RWPE2 (cell line): ENCODE measurements at regions not wholly inside any gene's neighbourhood (a gene's known extent, or its start where the extent isn't known, plus 50 kb on each side); places are given as distances from the start of the nearest gene placed in this dataset.

Source experiments
- ATAC-seq: fragments of 200-7000 bp; cut with Tn5 transposase; 3 replicates; pipeline ENCODE4 v1.9.1; 2021; ENCODE audit warnings: low read depth
- DNase-seq: peaks from one replicate; pipeline ENCODE4 v3.0.0-alpha.2; 2020; ENCODE audit warnings: low spot score
- H3K27ac ChIP-seq: fragments of 450-650 bp; 2 replicates; pipeline ENCODE4 v1.5.1; 2017; ENCODE audit warnings: mild to moderate bottlenecking; ENCODE audit not compliant: poor library complexity, severe bottlenecking
- H3K27me3 ChIP-seq: fragments of 250-450 bp; sonication (Bioruptor Pico); 2 replicates; pipeline ENCODE4 v1.5.1; 2021; ENCODE audit warnings: mild to moderate bottlenecking, moderate library complexity; ENCODE audit not compliant: insufficient read depth, poor library complexity, severe bottlenecking
- H3K36me3 ChIP-seq: fragments of 250-450 bp; sonication (Bioruptor Pico); 2 replicates; pipeline ENCODE4 v1.5.1; 2020; ENCODE audit warnings: low read depth, mild to moderate bottlenecking, moderate library complexity
- H3K4me1 ChIP-seq: fragments of 250-450 bp; sonication (Bioruptor Pico); 2 replicates; pipeline ENCODE4 v1.5.1; 2021; ENCODE audit warnings: mild to moderate bottlenecking, moderate library complexity; ENCODE audit not compliant: insufficient read depth, poor library complexity, severe bottlenecking
- H3K4me3 ChIP-seq: fragments of 250-450 bp; sonication (Bioruptor Pico); 2 replicates; pipeline ENCODE4 v1.5.1; 2021; ENCODE audit warnings: mild to moderate bottlenecking, moderate library complexity; ENCODE audit not compliant: severe bottlenecking
- H3K9me3 ChIP-seq: fragments of 250-450 bp; sonication (Bioruptor Pico); 2 replicates; pipeline ENCODE4 v1.5.1; 2021; ENCODE audit warnings: mild to moderate bottlenecking, moderate library complexity; ENCODE audit not compliant: severe bottlenecking
- CTCF ChIP-seq: fragments of 450-650 bp; IDR thresholded peaks from one replicate; pipeline ENCODE4 v1.5.1; 2017; ENCODE audit warnings: mild to moderate bottlenecking, moderate library complexity; ENCODE audit not compliant: poor library complexity, severe bottlenecking

DNA sequence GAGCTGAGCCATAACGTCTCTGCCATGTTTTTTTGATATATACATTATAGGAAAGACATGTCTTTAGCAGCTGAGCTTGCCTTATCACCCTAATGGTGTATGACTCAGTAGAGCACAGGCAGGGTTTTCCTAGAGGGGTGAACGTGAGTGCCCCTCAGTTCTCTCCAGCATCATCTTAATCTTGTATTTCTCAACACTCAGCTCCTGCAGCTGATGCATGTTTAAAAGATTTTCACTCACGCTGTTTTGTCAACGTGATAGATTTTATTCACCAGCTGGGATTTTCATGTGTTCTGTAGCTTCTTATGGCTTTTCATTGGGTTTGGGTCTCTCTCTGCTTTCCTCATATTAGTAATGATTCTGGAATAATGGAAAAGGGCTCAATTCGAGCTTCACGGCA lies 186.0 kb upstream of the PMFBP1 start:
- H3K27ac ChIP-seq: no peak overlapping the region

DNA sequence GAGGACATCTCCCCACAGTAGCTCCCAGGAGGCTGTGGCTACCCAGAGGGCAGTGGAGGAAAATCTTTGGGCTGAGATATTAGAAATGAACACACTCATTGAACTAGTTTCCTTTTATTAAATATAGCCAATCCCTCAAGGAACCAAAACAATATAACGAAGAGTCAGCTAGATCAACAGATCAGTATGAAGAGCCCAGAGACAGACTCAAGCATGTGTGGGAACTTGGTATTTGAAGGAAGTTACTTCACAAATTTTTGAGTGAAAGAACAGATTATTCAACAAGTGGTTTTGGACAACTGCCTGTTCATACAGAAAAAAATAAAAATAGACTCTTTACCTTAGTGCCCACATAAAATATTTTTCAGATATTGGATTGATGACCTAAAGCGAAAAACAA lies 183.6 kb upstream of the PMFBP1 start:
- no peak for TF ChIP-seq CTCF
- Histone ChIP-seq H3K4me1 (no peaks in the 10 kb centered on the region), H3K9me3 (peaks cover 4% of the 10 kb centered on the region), H3K36me3 (no peaks in the 10 kb centered on the region; the same call in 1 of the 2 replicates), H3K27ac (no peak overlapping the region), H3K4me3 (no peak overlapping the region), H3K27me3 (no peaks in the 10 kb centered on the region)
- no peak for DNase-seq
- ATAC-seq: no peak

More for the DNA sequence above, 186.0 kb upstream of the PMFBP1 start:
- ATAC-seq (no peak), DNase-seq (no peak)
- no peaks in the 10 kb centered on the region for H3K27me3 ChIP-seq
- TF ChIP-seq CTCF: no peak
- no peaks in the 10 kb centered on the region; the same call in 1 of the 2 replicates for H3K36me3 ChIP-seq
- H3K9me3 ChIP-seq: peaks cover 4% of the 10 kb centered on the region
- no peaks in the 10 kb centered on the region for H3K4me1 ChIP-seq
- no peak overlapping the region for H3K4me3 ChIP-seq

GRCh38 chr16:72349719-72350118 lies 177.8 kb upstream of the PMFBP1 start:
- DNase-seq: no peak
- TF ChIP-seq CTCF: no peak
- Histone ChIP-seq H3K4me3 (no peak overlapping the region), H3K9me3 (peaks cover 4% of the 10 kb centered on the region), H3K27me3 (no peaks in the 10 kb centered on the region), H3K27ac (no peak overlapping the region), H3K36me3 (no peaks in the 10 kb centered on the region), H3K4me1 (no peaks in the 10 kb centered on the region)
- ATAC-seq: no peak

- Histone ChIP-seq H3K36me3 (no peaks in the 10 kb centered on the region), H3K27me3 (no peaks in the 10 kb centered on the region), H3K27ac (no peak overlapping the region), H3K4me1 (no peaks in the 10 kb centered on the region), H3K4me3 (no peak overlapping the region), H3K9me3 (no peaks in the 10 kb centered on the region)
- DNase-seq: no peak
- TF ChIP-seq CTCF: no peak
- no peak for ATAC-seq
These were observed 161.0 kb upstream of the PMFBP1 start for GRCh38 chr16:72332926-72333325.

- Histone ChIP-seq H3K4me3 (no peak overlapping the region), H3K9me3 (peaks cover under 1% of the 10 kb centered on the region), H3K27ac (no peak overlapping the region), H3K27me3 (no peaks in the 10 kb centered on the region), H3K36me3 (no peaks in the 10 kb centered on the region), H3K4me1 (no peaks in the 10 kb centered on the region)
- TF ChIP-seq CTCF: no peak
- no peak for ATAC-seq
- no peak for DNase-seq
These were observed 152.6 kb upstream of the PMFBP1 start for GRCh38 chr16:72324578-72324977.
